B cell (primary cell): ENCODE measurements at regions not wholly inside any gene's neighbourhood (a gene's known extent, or its start where the extent isn't known, plus 50 kb on each side); places are given as distances from the start of the nearest gene placed in this dataset.

ENCODE experiments used
- ATAC-seq: fragments of 200-7000 bp; cut with Tn5 transposase; one replicate; pipeline ENCODE4 v1.10.0; 2021; ENCODE audit warnings: low read depth, mild to moderate bottlenecking, moderate number of reproducible peaks, moderate library complexity
- CTCF ChIA-PET: fragments of 350-600 bp; sonication (Branson Sonifier 250); formaldehyde crosslinking; loops from one replicate; lab custom pipeline; 2021; ENCODE audit warnings: antibody characterized with exemption, inconsistent platforms; lab: Charles Lee
- POLR2A ChIA-PET: fragments of 350-600 bp; sonication (Branson Sonifier 250); formaldehyde crosslinking; loops from one replicate; lab custom pipeline; 2021; ENCODE audit warnings: antibody characterized with exemption; lab: Charles Lee
- DNase-seq: peaks from one replicate; pipeline ENCODE4 v3.0.0; 2013
- H2AFZ ChIP-seq: 2 replicates; pipeline ENCODE4 v1.6.1; 2012; ENCODE audit warnings: mild to moderate bottlenecking, low read depth, low read length; ENCODE audit not compliant: insufficient read depth, poor library complexity, severe bottlenecking
- H3K27ac ChIP-seq, 2 donors: 1 replicate in 1 of 2; 2 replicates in 1 of 2; pipeline ENCODE4 v1.5.1; 2012 to 2013; ENCODE audit warnings: low read length in 2 of 2, mild to moderate bottlenecking in 2 of 2, moderate library complexity in 1 of 2
- H3K27me3 ChIP-seq, 4 experiments: fragments of 200-600 bp in 1 of 4; sonication (generic) in 1 of 4; replicated peaks in 1 of 4; 1 replicate in 2 of 4; 2 replicates in 2 of 4; pipeline versions ENCODE4 v1.6.1 to v1.7.0; 2013 to 2016; ENCODE audit warnings: low read length in 3 of 4, mild to moderate bottlenecking in 2 of 4, mixed read lengths in 1 of 4, moderate library complexity in 1 of 4; ENCODE audit not compliant: insufficient read depth in 4 of 4, control insufficient read depth in 3 of 4; ENCODE audit errors: control extremely low read depth in 1 of 4
- H3K36me3 ChIP-seq, 2 experiments: replicated peaks in 1 of 2; 1 replicate in 1 of 2; 2 replicates in 1 of 2; pipeline versions ENCODE4 v1.6.1 to v1.7.1; 2013; ENCODE audit warnings: low read length in 1 of 2; ENCODE audit not compliant: insufficient read depth in 2 of 2, control insufficient read depth in 1 of 2; ENCODE audit errors: control extremely low read depth in 1 of 2, extremely low read depth in 1 of 2
- H3K4me1 ChIP-seq, 2 donors: fragments of 200-600 bp in 1 of 2; sonication (generic) in 1 of 2; 1 replicate in 1 of 2; 2 replicates in 1 of 2; pipeline versions ENCODE4 v1.5.1 to v1.6.1; 2013 to 2017; ENCODE audit warnings: low read length in 2 of 2; ENCODE audit not compliant: control insufficient read depth in 2 of 2, insufficient read depth in 2 of 2
- H3K4me2 ChIP-seq: replicated peaks from 2 replicates; pipeline ENCODE3; 2012; ENCODE audit warnings: mild to moderate bottlenecking, low read depth, low read length; ENCODE audit not compliant: poor library complexity, severe bottlenecking
- H3K4me3 ChIP-seq, 5 experiments: fragments of 200-600 bp in 1 of 5; sonication (generic) in 1 of 5; 1 replicate in 3 of 5; 2 replicates in 2 of 5; pipeline versions ENCODE4 v1.5.1 to v1.7.0; 2011 to 2016; ENCODE audit warnings: low read length in 4 of 5, mild to moderate bottlenecking in 4 of 5, low read depth in 2 of 5, control low read depth in 1 of 5, moderate library complexity in 1 of 5; ENCODE audit not compliant: insufficient read depth in 1 of 5; ENCODE audit errors: control extremely low read depth in 1 of 5, extremely low read depth in 1 of 5
- H3K79me2 ChIP-seq: fragments of 200-600 bp; sonication (generic); one replicate; pipeline ENCODE4 v1.6.0; 2016; ENCODE audit warnings: low read length; ENCODE audit not compliant: control insufficient read depth, insufficient read depth
- H3K9ac ChIP-seq: fragments of 200-600 bp; sonication (generic); 2 replicates; pipeline ENCODE4 v1.6.1; 2017; ENCODE audit warnings: mild to moderate bottlenecking, low read length, moderate library complexity
- H3K9me3 ChIP-seq, 3 donors: one replicate each; pipeline versions ENCODE4 v1.6.1 to v1.7.1; 2013; ENCODE audit warnings: low read length in 2 of 3; ENCODE audit not compliant: control insufficient read depth in 2 of 3, insufficient read depth in 1 of 3; ENCODE audit errors: control extremely low read depth in 1 of 3
- H4K20me1 ChIP-seq: 2 replicates; pipeline ENCODE4 v1.6.0; 2012; ENCODE audit warnings: mild to moderate bottlenecking, low read length; ENCODE audit not compliant: insufficient read depth, control insufficient read depth, poor library complexity, severe bottlenecking
- H3K27ac Mint-ChIP-seq: one replicate; pipeline ENCODE4 v1.8.0; 2021; ENCODE audit warnings: mixed read lengths
- H3K27me3 Mint-ChIP-seq: one replicate; pipeline ENCODE4 v1.8.0; 2021; ENCODE audit warnings: mixed read lengths
- H3K4me1 Mint-ChIP-seq: one replicate; pipeline ENCODE4 v1.8.0; 2021; ENCODE audit warnings: mixed read lengths
- H3K4me3 Mint-ChIP-seq: one replicate; pipeline ENCODE4 v1.8.0; 2021; ENCODE audit warnings: mixed read lengths
- H3K9me3 Mint-ChIP-seq: one replicate; pipeline ENCODE4 v1.8.0; 2022; ENCODE audit warnings: mixed read lengths; ENCODE audit not compliant: insufficient read depth
- CTCF ChIP-seq: fragments of 200-600 bp; IDR thresholded peaks from one replicate; pipeline ENCODE4 v1.8.0; 2022; ENCODE audit warnings: antibody characterized with exemption, mild to moderate bottlenecking
- EZH2 ChIP-seq: IDR thresholded peaks from 2 replicates; pipeline ENCODE4 v1.6.1; 2012; ENCODE audit warnings: borderline replicate concordance, low read depth, mild to moderate bottlenecking, moderate library complexity, low read length; ENCODE audit not compliant: insufficient read depth, poor library complexity, severe bottlenecking
- WGBS: methylation state at CpG from one replicate; pipeline ENCODE4 v1.1.5; 2013; ENCODE audit warnings: missing lambda C conversion rate; ENCODE audit not compliant: insufficient coverage; 5-methylcytosine and 5-hydroxymethylcytosine counted together
- intact Hi-C: fragments of 100-400 bp; cut with micrococcal nuclease; formaldehyde crosslinking; loops from one replicate; pipeline ENCODE4 v1.10.0; 2022

- no peaks in the 10 kb centered on the region for H3K4me1 Mint-ChIP-seq
- H3K4me1 ChIP-seq, result no peaks in the 10 kb centered on the region
- H3K27ac ChIP-seq, result no peak overlapping the region
- intact Hi-C loops, result no loop called here
- no peak overlapping the region for H3K9ac ChIP-seq
- no peaks in the 10 kb centered on the region for H4K20me1 ChIP-seq
- ChIA-PET CTCF (no interaction called here), POLR2A (no interaction called here)
- H3K36me3 ChIP-seq, result no peaks in the 10 kb centered on the region
- DNase-seq (no peak), ATAC-seq (no peak)
- H3K27ac Mint-ChIP-seq, result no peak overlapping the region
- no peak overlapping the region for H3K4me2 ChIP-seq
- H3K27me3 ChIP-seq, result no peaks in the 10 kb centered on the region
- no peak overlapping the region for H3K4me3 ChIP-seq
- WGBS, result no CpG with 5 or more reads among the region's 3 CpGs
- peaks cover 0 to 3% (median 0%) of the 10 kb centered on the region in 3 donors for H3K9me3 ChIP-seq
- H3K4me3 Mint-ChIP-seq, result no peak overlapping the region
- TF ChIP-seq EZH2 (no peak), CTCF (no peak)
- no peaks in the 10 kb centered on the region for H3K27me3 Mint-ChIP-seq
- H2AFZ ChIP-seq, result no peak overlapping the region
- peaks cover 6% of the 10 kb centered on the region for H3K9me3 Mint-ChIP-seq
- H3K79me2 ChIP-seq, result no peaks in the 10 kb centered on the region
Observed at GRCh38 chr14:87181288-87181687, 811.7 kb downstream of the GALC start.

GRCh38 chr14:87179936-87180335, 813.0 kb downstream of the GALC start:
- no peaks in the 10 kb centered on the region for H3K4me1 Mint-ChIP-seq
- Histone ChIP-seq H3K4me1 (no peaks in the 10 kb centered on the region), H3K9ac (no peak overlapping the region), H2AFZ (no peak overlapping the region), H3K79me2 (no peaks in the 10 kb centered on the region), H3K36me3 (no peaks in the 10 kb centered on the region), H3K27me3 (no peaks in the 10 kb centered on the region), H3K27ac (no peak overlapping the region), H3K4me2 (no peak overlapping the region), H3K4me3 (no peak overlapping the region), H4K20me1 (no peaks in the 10 kb centered on the region), H3K9me3 (peaks cover 0 to 3% (median 0%) of the 10 kb centered on the region in 3 donors)
- DNase-seq (no peak), ATAC-seq (no peak)
- no peak for TF ChIP-seq CTCF
- no peak for TF ChIP-seq EZH2
- CTCF ChIA-PET, result no interaction called here
- H3K27ac Mint-ChIP-seq, result no peak overlapping the region
- peaks cover 2% of the 10 kb centered on the region for H3K9me3 Mint-ChIP-seq
- WGBS, result 100% methylated on average over 1 of the region's 6 CpGs
- POLR2A ChIA-PET, result no interaction called here
- intact Hi-C loops, result no loop called here
- H3K4me3 Mint-ChIP-seq, result no peak overlapping the region
- no peaks in the 10 kb centered on the region for H3K27me3 Mint-ChIP-seq
